Liver (tissue), 8 donors: ENCODE measurements at regions not wholly inside any gene's neighbourhood (a gene's known extent, or its start where the extent isn't known, plus 50 kb on each side); places are given as distances from the start of the nearest gene placed in this dataset.

Source experiments
- DNase-seq: peaks from one replicate; pipeline ENCODE4 v3.0.0-alpha.2; 2017; ENCODE audit warnings: low spot score
- H3K27ac ChIP-seq, 2 donors: one replicate each; pipeline ENCODE4 v1.7.0; 2013; ENCODE audit warnings: inconsistent platforms in 2 of 2, low read length in 2 of 2, control low read depth in 1 of 2, low read depth in 1 of 2, mild to moderate bottlenecking in 1 of 2
- H3K27me3 ChIP-seq, 4 donors: one replicate each; pipeline versions ENCODE4 v1.6.1 to v1.7.0; 2013; ENCODE audit warnings: low read length in 3 of 4, inconsistent platforms in 1 of 4, mild to moderate bottlenecking in 1 of 4, moderate library complexity in 1 of 4; ENCODE audit not compliant: control insufficient read depth in 4 of 4, insufficient read depth in 4 of 4
- H3K36me3 ChIP-seq, 4 donors: one replicate each; pipeline versions ENCODE4 v1.6.1 to v1.7.0; 2013; ENCODE audit warnings: low read length in 3 of 4, mild to moderate bottlenecking in 3 of 4, low read depth in 1 of 4, moderate library complexity in 1 of 4; ENCODE audit not compliant: control insufficient read depth in 4 of 4, insufficient read depth in 3 of 4
- H3K4me1 ChIP-seq, 4 donors: one replicate each; pipeline versions ENCODE4 v1.6.1 to v1.7.0; 2013; ENCODE audit warnings: low read length in 3 of 4, mild to moderate bottlenecking in 3 of 4, moderate library complexity in 1 of 4; ENCODE audit not compliant: control insufficient read depth in 4 of 4, insufficient read depth in 4 of 4
- H3K4me3 ChIP-seq, 3 donors: one replicate each; pipeline versions ENCODE4 v1.6.1 to v1.7.0; 2013; ENCODE audit warnings: low read length in 3 of 3, control low read depth in 1 of 3, low read depth in 1 of 3, mild to moderate bottlenecking in 1 of 3
- H3K9ac ChIP-seq, 2 donors: one replicate each; pipeline ENCODE4 v1.7.0; 2013; ENCODE audit warnings: low read length in 2 of 2, mild to moderate bottlenecking in 2 of 2, moderate library complexity in 2 of 2, control low read depth in 1 of 2, low read depth in 1 of 2
- H3K9me3 ChIP-seq, 4 donors: one replicate each; pipeline versions ENCODE4 v1.6.1 to v1.7.0; 2013; ENCODE audit warnings: low read length in 3 of 4; ENCODE audit not compliant: control insufficient read depth in 4 of 4
- ATF3 ChIP-seq: IDR thresholded peaks from 2 replicates; pipeline ENCODE4 v1.6.1; 2016; ENCODE audit warnings: antibody characterized with exemption
- CTCF ChIP-seq: fragments of 150-350 bp; IDR thresholded peaks from 2 replicates; pipeline ENCODE4 v1.5.1; 2017; ENCODE audit warnings: improper control_type of control experiment, low read depth, low read length; ENCODE audit not compliant: missing input control
- EGR1 ChIP-seq, 2 donors: IDR thresholded peaks; 2 replicates each; pipeline ENCODE4 v1.6.1; 2016 to 2018; ENCODE audit warnings: antibody characterized with exemption in 2 of 2, low read depth in 2 of 2
- FOXA1 ChIP-seq: IDR thresholded peaks from 2 replicates; pipeline ENCODE4 v1.6.1; 2016; ENCODE audit warnings: antibody characterized with exemption
- FOXA2 ChIP-seq: IDR thresholded peaks from 2 replicates; pipeline ENCODE4 v1.6.1; 2016; ENCODE audit warnings: antibody characterized with exemption
- HNF4A ChIP-seq, 2 donors: conservative IDR thresholded peaks; 2 replicates each; pipeline ENCODE4 v1.6.1; 2016; ENCODE audit warnings: antibody characterized with exemption in 2 of 2, mild to moderate bottlenecking in 2 of 2
- HNF4G ChIP-seq: IDR thresholded peaks from 2 replicates; pipeline ENCODE4 v1.6.1; 2016; ENCODE audit warnings: antibody characterized with exemption
- JUND ChIP-seq, 2 donors: IDR thresholded peaks; 2 replicates each; pipeline ENCODE4 v1.6.1; 2016; ENCODE audit warnings: antibody characterized with exemption in 2 of 2
- MAX ChIP-seq: IDR thresholded peaks from 2 replicates; pipeline ENCODE4 v1.6.1; 2016; ENCODE audit warnings: antibody characterized with exemption
- NR2F2 ChIP-seq: IDR thresholded peaks from 2 replicates; pipeline ENCODE4 v1.6.1; 2016; ENCODE audit warnings: antibody characterized with exemption
- REST ChIP-seq: IDR thresholded peaks from 2 replicates; pipeline ENCODE4 v1.6.1; 2016; ENCODE audit warnings: antibody characterized with exemption, mild to moderate bottlenecking
- TAF1 ChIP-seq: conservative IDR thresholded peaks from 2 replicates; pipeline ENCODE4 v1.6.1; 2016; ENCODE audit warnings: antibody characterized with exemption, mild to moderate bottlenecking
- YY1 ChIP-seq: IDR thresholded peaks from 2 replicates; pipeline ENCODE4 v1.6.1; 2016; ENCODE audit warnings: antibody characterized with exemption, mild to moderate bottlenecking
- WGBS: extraction: QIAGEN DNeasy Blood & Tissue Kit; methylation state at CpG from one replicate; pipeline ENCODE4 v1.1.7; 2013; 5-methylcytosine and 5-hydroxymethylcytosine counted together
- TF ChIP-seq, protein P1 (sequence below): IDR thresholded peaks from 2 replicates; pipeline ENCODE4 v1.6.1; 2016; ENCODE audit warnings: antibody characterized with exemption
- donor health status: healthy.
- donor health status: healthy.
- donor health status: healthy.
- donor health status: healthy.
- donor health status: healthy.

GRCh38 chr14:85239791-85240190 lies 290.2 kb upstream of the FLRT2 start:
- H3K4me1 ChIP-seq, result no peaks in the 10 kb centered on the region
- 91% methylated on average over 1 of the region's 1 CpG for WGBS

DNA sequence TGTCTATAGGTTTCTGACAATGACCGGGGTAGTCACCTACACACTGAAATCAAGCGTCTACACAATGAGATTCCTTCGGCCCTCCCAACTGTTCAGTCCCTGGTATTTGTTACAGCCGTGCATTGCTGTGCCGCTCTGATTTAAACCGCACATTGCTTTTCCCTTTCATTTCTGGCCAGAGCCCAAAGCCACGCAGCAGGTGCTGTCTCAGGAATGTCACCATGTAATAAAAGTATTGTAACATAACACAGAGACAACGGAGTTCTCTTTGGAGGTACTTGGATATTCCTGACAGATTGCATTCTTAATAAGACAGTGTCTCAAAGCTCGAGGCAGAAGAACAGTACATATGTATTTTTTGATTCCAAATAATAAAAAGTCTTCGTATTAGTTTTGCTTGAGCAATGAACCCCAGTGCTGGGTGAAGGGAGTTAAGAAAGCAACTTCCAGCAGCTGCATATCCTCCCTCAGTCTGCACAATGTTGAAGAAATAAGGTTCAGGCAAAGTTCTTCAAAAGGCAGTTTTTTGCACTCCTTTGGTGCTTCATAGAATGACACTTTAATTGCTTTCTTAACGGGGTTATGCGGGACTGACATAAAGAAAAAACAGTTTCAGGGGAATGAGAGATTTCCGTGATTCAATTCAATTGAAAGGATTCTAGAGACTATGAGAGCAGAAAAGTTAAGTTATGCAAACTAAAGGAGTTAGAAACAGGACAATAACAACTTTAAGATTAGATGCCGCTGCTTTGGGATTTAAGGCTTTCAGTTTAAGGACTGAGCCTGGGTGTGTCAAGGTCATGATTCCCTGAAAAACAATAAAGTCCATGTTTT lies 288.7 kb upstream of the FLRT2 start:
- no peak overlapping the region for H3K4me3 ChIP-seq
- H3K27ac ChIP-seq, result no peak overlapping the region
- DNase-seq, result no peak
- no peak overlapping the region for H3K9ac ChIP-seq
- no peaks in the 10 kb centered on the region for H3K4me1 ChIP-seq
- 78% methylated on average over 14 of the region's 14 CpGs for WGBS
- no peaks in the 10 kb centered on the region for H3K36me3 ChIP-seq
- peaks cover 0 to 2% (median 0%) of the 10 kb centered on the region in 4 donors for H3K27me3 ChIP-seq
- TF ChIP-seq ATF3 (no peak), NR2F2 (no peak), MAX (no peak), YY1 (no peak), EGR1 (IDR thresholded peaks at IDR 0.05; ENCODE audit: low read depth in 2 of 2) (no peak), FOXA2 (no peak), JUND (IDR thresholded peaks at IDR 0.05) (no peak)
- TF ChIP-seq, protein P1, sequence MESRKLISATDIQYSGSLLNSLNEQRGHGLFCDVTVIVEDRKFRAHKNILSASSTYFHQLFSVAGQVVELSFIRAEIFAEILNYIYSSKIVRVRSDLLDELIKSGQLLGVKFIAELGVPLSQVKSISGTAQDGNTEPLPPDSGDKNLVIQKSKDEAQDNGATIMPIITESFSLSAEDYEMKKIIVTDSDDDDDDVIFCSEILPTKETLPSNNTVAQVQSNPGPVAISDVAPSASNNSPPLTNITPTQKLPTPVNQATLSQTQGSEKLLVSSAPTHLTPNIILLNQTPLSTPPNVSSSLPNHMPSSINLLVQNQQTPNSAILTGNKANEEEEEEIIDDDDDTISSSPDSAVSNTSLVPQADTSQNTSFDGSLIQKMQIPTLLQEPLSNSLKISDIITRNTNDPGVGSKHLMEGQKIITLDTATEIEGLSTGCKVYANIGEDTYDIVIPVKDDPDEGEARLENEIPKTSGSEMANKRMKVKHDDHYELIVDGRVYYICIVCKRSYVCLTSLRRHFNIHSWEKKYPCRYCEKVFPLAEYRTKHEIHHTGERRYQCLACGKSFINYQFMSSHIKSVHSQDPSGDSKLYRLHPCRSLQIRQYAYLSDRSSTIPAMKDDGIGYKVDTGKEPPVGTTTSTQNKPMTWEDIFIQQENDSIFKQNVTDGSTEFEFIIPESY, result no peak
- H3K9me3 ChIP-seq, result no peaks in the 10 kb centered on the region

More at GRCh38 chr14:85239791-85240190, 290.2 kb upstream of the FLRT2 start:
- no peak for DNase-seq
- no peak overlapping the region for H3K4me3 ChIP-seq
- H3K27ac ChIP-seq, result no peak overlapping the region
- H3K9me3 ChIP-seq, result no peaks in the 10 kb centered on the region
- H3K27me3 ChIP-seq, result peaks cover 0 to 2% (median 0%) of the 10 kb centered on the region in 4 donors
- TF ChIP-seq JUND (IDR thresholded peaks at IDR 0.05), result no peak
- no peak for TF ChIP-seq CTCF
- no peak for TF ChIP-seq REST
- no peak for TF ChIP-seq TAF1
- TF ChIP-seq HNF4A (conservative IDR thresholded peaks at IDR 0.05), result no peak
- TF ChIP-seq FOXA1, result no peak
- no peak for TF ChIP-seq FOXA2
- TF ChIP-seq HNF4G, result no peak
- H3K36me3 ChIP-seq, result no peaks in the 10 kb centered on the region
- no peak overlapping the region for H3K9ac ChIP-seq
